ENCODE measurements at regions not wholly inside any gene's neighbourhood (a gene's known extent, or its start where the extent isn't known, plus 50 kb on each side); places are given as distances from the start of the nearest gene placed in this dataset.

DNA sequence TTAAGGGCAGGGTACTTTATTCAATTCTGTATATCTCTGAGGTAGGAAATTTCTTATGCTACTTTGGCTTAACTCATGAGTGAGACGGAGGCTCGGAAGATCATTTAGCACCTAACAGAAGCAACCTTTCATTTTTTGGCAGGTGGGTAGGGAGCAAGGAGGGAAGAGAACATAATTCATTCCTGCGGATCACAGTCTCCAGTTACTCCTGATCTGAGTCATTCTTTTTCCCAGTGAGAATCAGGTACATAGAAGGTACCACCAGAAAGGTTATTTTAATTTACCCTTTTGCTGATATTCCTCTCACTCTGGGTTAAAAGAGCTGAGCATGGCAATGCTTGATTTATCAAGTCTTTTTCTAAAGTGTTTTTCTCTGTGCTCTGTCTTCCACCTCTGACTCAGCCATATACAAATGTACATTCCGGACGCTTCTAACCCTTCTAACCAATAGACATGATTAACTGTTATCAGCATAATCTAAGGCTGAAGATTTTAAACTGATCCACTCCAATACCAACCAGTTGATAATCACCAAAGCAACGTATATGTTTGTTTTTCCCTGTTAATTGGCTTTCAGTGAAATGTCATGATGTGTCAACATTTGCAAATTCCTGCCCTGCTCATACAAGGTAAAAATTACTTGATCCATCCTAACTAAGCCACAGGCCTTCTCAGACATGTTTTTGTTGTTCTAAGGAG, 271.7 kb downstream of the DUSP10 start:
- no peak for DNase-seq (ENCODE audit: low spot score)

DNA sequence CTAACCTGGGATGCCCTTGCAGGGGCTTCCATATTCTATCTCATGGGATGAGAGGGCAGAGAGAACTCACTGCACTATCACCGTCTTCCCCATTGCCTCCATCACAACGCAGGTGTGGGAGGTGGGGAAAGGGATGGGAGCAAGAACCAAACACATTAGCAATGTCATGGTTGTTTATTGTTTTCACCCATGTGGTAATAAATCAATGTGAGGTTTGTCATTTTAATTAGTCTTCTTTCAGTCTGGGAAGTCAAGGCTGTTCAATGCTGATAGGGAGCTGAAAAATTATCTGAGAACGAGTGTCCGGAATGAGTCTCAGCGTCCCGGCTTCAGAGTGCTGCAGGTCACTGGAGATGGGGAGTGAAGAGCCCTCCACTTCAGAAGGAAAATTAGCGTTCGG, 268.5 kb downstream of the DUSP10 start:
- no peak for DNase-seq (ENCODE audit: low spot score)

DNA sequence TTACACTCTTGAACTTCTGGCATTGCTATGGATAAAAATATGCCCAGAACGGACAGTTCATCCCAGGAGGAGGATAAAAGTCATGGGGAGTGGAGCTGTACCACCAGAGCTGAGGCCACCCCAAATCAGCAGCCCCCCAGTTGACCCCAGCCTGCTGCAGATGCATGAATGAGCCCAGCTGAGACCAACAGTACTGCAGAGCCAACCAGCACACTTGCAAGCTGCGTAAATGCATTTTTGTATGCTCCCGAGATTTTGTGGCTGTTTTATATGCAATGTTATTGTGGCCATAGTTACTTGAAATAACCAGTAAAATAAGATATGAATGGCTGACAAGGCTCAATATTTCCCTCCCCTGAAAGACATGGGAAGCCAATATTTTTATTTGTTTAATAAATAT, 264.6 kb downstream of the DUSP10 start:
- no peak for DNase-seq (ENCODE audit: low spot score)

DNA sequence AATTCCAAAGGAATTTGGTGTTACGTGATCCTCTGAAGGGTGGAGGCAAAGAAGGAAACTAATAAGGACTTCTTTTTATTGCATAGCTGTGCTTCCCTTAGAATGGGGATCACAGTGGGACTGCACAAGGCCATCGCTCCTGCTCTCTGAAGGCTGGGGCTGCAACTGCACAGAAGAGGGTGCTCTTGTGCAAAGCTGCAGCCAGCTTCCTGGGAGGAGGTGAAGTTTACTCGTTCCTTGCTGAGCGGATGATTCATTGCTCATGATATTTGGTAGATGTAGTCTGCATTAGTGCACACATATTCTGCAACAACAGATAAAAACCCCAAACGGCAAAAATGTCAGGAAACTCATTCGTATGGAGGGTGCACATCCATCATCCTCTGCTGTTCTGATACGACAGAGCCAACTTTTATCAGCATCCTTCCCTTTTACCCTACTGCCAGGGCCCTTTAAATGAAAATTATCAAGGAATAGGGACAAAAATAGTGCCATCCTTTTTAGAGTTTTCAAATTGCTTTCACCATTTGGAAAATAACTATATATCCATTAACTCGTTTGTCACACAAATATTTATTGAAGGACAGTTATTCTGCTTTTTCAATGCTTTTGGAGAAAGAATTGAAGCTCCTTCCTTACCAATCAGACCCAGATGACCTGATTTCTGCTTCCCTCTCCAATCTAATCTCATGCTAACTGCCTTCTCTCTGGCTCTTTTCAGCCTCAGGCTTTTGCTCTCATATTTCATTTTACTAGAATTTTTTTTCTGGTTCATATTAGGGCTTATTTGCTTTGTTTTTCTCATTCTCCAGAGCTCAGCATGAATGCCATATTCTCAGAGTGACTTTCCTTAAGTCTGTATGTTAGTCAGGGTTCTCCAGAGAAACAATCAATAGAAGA, 263.6 kb downstream of the DUSP10 start:
- peak; percentile 28 for DNase-seq (ENCODE audit: low spot score)

DNA sequence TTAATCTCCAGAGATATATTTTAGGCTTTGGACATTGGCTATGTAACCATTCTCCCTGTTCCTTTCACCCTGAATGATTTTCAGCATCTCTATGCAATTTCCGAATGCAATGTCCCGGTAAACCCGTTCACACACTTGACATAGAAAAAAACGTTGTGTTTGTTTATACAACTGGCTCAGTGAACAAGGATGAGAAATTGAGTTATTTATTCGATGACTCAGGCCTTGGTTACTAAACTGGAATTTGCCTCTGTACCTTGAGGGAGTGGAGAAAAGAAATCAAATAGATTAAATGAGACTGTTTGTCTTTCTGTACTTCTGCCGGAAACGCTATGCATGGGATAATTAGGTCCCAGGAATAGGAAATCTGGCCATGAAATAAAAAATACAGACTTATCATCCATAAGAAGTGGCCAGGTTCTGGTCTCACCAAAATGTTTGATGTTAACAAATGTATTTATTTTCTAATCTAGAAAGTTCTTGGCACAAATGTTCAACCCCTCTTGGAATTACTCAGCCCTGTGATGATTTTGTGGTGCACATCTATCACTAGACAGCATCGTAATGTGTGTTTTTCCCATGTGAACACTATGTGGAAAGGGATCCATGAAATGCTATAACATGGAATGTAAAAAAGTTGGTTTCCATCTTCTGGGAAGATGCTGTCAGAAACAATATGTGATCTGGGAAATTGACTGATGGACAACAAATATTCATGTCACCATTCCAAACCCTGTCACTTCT, 253.9 kb downstream of the DUSP10 start:
- DNase-seq (ENCODE audit: low spot score) = no peak

DNA sequence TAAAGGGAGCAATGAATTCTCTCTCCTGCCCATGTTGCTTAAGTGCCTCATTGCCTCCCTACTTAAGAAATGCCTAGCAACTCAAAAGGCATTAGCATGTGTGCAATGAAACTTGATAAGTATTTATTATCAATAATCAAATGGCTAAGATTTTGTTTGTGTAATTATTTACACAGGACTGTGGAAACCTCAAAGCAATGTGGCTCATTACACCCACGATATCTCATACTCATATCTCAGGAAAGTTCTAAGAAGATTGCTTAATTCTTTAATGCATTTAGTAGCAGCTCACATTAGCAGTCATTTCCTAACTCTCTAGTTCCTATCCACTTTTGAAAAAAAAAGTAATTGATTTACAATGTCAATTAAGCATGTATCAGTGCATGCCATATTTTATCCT, 253.3 kb downstream of the DUSP10 start:
- no peak for DNase-seq (ENCODE audit: low spot score)

DNA sequence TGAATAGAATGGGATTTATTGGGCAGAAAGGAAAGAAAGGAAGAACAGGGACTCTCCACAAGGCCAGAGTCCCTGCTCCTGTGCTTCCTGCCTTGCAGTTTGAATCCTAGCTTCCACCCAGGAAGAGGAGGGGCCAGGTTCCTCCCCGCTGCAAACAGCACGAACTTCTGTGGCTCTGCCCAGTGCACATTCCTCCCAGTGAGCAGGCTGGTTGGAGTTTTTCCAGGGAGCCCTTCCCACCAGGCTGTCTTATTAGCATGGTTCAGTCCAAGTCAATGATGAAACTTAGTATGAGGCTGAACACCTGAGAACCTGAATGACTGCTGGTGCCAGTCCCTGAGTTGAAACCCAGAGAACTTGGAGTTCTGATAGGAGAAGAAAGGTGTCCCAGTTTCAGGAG, 247.2 kb downstream of the DUSP10 start:
- no peak for DNase-seq (ENCODE audit: low spot score)

DNA sequence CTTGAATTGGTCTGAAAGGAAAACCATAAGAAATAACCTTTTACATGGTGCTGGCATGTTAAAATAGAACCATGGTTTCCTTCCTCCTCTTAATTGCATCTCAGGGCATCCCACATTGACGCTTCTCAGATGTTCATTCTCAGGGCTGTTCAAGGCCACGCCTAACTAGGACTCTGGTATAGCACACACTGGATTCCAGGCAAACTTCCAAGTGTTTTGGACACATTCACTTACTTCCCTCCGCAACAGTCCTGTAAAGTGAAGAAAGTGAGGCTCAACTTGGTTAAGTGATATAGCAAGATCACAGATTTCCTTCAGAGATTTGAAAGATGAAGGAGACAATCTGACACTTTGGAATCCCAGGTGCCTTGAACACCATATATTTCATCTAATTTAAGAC, 244.8 kb downstream of the DUSP10 start:
- no peak for DNase-seq (ENCODE audit: low spot score)

DNA sequence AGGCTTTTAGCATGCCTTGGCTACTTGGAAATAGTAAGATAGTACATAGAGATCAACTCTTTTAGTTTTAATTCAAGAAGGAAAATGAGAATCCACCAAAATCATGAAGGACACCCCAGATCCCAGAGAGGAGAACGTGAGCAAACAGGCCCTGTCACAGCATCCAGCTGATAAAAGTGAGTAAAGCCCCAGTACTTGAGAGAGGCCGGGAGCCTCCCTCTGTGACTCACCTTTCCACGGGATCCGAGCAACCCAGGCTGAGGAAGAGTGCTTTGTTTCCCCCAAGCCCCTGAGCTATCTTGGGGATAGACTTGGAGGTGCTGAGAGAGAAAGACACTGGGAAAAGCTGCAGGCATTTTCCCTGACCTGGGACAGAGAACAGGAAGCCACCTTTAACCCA, 238.6 kb downstream of the DUSP10 start:
- no peak for DNase-seq (ENCODE audit: low spot score)

DNA sequence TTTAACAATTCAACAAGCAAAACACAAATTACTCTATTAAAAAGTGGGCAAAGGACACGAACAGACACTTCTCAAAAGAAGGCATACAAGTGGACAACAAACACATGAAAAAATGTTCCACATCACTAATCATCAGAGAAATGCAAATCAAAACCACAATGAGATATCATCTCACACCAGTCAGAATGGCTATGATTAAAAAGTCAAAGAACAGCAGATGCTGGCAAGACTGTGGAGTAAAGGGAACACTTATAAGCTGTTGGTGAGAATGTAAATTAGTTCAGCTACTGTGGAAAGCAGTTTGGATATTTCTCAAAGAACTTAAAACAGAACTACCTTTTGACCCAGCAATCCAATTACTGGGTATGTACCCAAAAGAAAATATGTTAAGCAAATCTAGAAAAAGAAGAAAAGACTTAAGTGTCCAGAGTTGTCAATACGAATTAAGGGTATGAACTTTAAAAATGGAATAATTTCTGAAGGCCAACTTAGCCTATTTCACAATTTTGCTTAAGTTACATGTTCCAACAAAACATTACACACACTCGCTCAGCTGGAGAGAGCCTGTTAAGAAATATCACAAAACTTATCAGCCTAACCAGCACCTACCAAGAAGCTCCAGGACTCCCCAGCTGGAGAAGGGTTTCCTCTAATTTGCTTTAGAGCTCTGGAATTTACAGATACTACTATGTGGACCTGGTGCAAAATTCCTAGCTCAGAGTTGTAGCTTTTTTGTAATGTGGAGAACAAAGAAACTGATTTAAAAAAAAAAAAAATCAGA, 232.1 kb downstream of the DUSP10 start:
- no peak for DNase-seq (ENCODE audit: low spot score)

DNA sequence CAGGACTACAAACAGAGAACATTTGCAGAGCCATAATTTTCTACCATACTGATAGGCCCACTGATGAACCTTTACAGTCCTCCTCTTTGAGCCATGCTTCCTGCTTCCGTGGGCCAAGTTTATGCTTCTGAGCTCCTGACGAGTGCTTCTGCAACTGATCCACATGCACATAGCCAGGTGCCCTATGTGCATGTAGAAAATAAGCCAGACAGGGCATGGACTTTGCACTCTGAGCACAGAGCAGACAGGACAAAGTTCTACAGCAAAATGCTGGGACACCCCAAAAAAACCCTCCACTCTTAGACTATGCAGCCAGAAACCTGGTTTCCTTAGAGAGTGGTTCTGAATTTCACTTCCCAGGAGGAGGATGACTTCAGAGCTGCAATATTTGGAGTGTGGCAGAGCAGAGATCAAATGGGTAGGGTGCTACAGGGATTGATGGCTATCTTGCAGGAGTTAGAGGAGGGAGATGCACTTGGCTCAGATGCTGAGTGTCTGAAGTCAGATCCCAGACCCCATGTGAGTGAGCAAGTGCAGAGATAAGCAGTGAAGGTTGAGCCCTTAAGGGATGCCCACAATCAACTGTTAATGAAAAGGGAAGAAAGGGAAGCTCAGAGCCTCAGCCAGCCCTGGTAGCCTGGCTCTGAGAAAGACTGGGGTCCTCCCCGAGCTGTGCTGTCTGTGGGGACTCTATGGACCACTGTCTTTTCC, 230.9 kb downstream of the DUSP10 start:
- no peak for DNase-seq (ENCODE audit: low spot score)

DNA sequence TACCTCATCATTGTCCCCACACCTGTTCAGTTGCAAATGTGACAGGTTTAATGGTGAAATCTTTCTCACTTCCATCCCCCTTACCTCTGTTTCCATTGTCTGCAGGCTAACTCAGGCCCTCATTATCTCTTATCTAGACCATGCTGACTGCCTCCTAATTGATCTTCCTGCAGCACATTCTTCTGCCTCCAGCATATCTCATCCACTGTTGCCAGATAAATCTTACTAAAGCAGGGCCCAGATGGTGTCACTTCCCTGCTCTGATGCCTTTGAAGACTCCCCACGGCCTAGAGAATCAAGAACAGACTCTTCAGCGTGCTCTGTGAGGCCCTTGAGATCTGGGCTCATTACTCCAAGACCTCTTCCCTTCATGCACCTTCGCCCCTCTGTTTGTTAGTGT, 230.1 kb downstream of the DUSP10 start:
- DNase-seq (ENCODE audit: low spot score) = no peak

DNA sequence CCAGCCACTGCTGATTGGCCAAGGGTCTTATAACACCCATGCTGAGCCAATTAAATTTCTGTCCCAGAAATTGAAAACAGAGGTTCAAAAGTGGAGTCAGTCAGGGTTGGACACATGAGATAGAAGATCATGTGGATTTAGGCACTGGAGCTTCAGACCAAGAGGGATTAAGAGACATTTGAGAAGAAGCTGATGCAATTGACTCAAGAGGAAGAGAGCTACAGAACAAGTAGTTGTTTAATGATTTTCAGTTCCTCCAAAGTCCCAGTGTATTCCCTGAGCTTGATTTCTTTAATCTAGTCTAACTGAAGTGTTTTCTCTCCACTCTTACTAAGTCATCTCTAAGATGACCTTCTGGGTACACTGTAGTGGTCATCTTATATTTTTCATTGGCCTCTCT, 227.1 kb downstream of the DUSP10 start:
- no peak for DNase-seq (ENCODE audit: low spot score)

DNA sequence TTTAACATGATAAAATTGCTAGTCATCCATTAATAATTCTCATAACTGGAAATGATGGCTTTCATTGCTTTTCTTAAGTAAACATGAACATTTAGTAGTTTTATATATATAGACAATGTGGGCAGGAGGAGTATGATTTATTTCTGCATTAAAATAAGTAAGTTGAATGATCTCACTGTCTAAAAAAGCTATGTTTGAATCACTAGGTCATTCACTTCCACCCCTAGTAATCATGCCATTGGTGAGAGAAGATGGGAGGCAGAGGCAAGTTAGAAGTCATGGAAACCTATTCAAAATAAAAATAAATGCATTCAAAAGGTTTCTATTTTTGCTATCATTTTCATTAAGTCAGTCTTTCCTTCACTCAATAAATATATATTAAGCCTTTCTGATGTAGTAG, 226.4 kb downstream of the DUSP10 start:
- DNase-seq (ENCODE audit: low spot score) = no peak

DNA sequence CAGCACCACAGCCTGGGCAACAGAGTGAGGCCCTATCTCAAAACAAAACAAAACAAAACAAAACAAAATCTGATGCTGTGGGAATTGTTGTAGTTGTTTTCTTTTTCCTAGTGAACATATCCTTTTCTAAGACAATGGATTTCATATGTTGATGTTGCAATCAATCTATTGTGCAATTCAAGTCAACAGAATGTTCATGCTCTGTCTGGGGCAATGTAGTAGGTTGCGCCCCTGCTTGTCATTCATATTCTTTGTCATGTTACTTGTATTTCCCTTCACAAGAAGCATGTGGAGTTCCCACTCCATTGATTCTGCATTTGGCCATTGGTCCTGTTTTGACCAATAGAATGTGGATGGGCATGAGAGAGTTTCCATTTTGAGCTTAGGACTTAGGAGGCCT, 223.9 kb downstream of the DUSP10 start:
- DNase-seq (ENCODE audit: low spot score) = no peak

DNA sequence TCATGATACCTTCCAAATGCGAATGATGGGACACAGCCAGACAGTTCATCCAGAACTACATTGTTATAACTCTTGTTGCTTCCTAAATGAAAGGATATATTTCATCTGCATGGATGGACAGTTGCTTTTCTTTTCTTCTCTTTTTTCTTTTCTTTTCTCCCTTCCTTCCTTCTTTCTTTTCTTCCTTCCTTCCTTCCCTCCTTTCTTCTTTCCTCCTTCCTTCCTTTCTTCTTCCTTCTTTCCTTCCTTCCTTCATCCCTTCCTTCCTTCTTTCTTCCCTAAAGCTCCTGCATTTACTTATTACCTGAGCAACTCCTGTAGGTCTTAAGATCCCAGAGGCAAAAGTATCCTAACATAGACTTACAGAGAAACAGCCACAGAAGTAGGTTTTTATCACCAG, 221.6 kb downstream of the DUSP10 start:
- DNase-seq (ENCODE audit: low spot score) = no peak

DNA sequence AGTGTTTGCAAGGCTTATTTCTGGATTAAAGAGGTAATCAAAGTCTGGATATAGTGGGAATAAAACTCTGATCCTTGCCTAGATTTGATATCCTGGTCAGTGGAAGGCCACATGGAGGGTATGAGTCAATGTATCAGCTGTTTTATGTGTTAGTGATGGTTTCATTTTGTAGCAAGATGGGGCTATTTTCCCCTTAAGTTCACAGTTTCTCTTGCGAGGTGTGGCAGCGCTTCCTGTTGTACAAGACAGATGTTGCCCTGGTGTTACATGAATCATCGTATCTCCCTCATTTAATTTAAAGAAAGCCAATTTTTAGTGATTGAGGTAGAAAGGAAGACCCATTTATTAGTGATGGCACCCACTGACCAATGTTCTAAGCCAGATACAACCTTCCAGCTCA, 220.2 kb downstream of the DUSP10 start:
- no peak for DNase-seq (ENCODE audit: low spot score)

DNA sequence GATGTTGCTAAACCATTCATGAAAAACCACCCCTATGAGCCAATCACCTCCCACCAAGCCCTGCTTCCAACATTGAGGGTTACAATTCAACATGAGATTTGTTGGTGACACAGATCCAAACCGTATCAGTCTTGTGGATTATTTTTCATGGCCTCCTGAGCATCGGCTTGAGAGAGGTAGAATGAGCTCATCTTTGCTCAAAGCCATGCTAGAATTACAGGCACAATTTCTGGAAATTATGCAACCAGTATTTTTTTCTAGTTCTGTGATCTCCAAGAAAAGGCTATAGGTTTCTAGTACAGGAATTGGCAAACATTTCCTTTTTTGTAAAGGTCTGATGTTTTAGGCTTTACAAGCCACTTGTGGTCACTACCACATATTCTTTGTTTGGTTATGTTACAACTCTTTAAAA, 219.4 kb downstream of the DUSP10 start:
- DNase-seq (ENCODE audit: low spot score) = no peak

DNA sequence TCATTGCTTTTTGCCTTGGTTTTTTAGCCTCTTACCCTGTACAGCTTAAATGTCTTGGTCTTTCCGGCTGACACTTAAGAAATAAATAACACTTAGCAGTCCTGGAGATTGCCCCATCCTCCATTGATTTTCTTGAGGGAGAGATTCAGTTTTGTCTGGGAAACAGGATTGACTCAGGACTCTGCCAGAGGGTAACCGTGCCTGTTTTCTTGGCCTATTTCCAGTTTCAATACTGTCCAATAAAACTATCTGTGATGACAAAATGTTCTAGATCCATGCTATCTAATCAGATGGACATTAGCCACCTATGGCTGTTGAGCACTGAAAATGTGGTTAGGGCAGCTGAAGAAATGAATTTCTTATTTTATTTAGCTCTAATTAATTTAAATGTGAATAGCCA, 216.1 kb downstream of the DUSP10 start:
- no peak for DNase-seq (ENCODE audit: low spot score)

DNA sequence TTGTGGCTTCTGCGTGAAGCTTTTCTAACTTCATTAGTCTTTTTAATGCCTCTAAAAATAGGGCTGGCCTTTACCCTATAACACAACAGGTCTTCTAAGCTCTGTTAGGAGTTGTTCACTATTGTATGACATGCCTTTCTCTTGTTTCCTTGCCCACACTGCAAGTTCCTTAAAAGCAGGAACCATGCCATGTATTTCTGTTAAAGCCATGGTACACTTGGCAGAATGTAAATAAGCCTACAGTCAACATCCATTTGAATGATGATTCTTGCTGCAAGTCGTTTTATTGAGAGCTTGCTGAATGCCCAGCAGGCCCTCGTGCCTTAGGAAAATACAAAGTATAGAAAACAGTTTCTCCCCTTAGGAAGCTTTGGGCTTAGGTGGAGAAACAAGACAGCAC, 214.6 kb downstream of the DUSP10 start:
- no peak for DNase-seq (ENCODE audit: low spot score)

DNA sequence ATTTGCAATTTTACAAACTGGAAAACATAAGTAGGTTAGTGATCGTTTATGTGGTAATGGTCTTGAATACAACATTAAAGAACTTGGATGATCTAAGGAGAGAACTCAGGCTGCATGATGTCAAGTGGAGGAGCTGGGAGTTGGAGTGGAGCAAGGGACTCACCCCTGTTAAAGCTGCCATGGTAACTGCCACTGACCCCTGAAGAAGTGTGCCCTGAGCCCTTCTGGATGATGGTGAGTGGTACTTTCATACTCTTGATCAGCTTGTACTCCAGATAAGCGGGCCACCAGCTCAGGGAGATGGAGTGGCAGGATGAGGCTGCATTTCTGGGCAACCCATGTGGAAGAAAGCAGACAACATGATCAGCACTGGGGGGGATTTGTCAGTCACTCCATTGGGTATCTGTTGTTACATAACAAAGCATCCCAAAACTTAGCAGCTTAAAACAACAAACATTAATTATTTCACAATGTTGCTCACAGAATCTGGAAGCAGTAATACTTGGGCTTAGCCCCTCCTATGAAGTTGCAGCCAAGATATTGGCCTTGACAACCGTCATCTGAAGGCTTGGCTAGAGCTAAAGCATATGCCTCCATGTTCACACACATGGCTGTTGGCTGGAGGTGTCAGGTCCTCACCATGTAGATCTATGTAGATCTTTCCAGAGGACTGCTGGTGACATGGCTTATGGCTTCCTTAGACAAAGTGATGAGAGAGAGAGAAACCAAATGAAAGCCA, 213.8 kb downstream of the DUSP10 start:
- no peak for DNase-seq (ENCODE audit: low spot score)

Measured in HuH-7 (cell line).